GM06990 (cell line): ENCODE measurements at regions not wholly inside any gene's neighbourhood (a gene's known extent, or its start where the extent isn't known, plus 50 kb on each side); places are given as distances from the start of the nearest gene placed in this dataset.

Experiments used
- DNase-seq: peaks from one replicate; pipeline ENCODE4 v3.0.0-alpha.2; 2011; ENCODE audit not compliant: insufficient read length; ENCODE audit errors: extremely low read depth
- H3K27me3 ChIP-seq: replicated peaks from 2 replicates; pipeline ENCODE4 v1.6.0; 2011; ENCODE audit warnings: low read length; ENCODE audit not compliant: control insufficient read depth, insufficient read depth
- H3K36me3 ChIP-seq: 2 replicates; pipeline ENCODE4 v1.5.1; 2011; ENCODE audit warnings: low read length; ENCODE audit not compliant: control insufficient read depth, insufficient read depth
- H3K4me3 ChIP-seq: replicated peaks from 2 replicates; pipeline ENCODE4 v1.5.1; 2011; ENCODE audit warnings: low read depth, mild to moderate bottlenecking, control low read depth, low read length
- CTCF ChIP-seq: IDR thresholded peaks from 2 replicates; pipeline ENCODE4 v1.5.1; 2011; ENCODE audit warnings: low read length, control low read depth, mild to moderate bottlenecking, inconsistent platforms; ENCODE audit not compliant: insufficient read depth, poor library complexity, severe bottlenecking

GRCh38 chr3:81965696-81966095, 204.3 kb upstream of the GBE1 start:
- no peak overlapping the region for H3K4me3 ChIP-seq

GRCh38 chr3:81962396-81962795, 201.0 kb upstream of the GBE1 start:
- Histone ChIP-seq H3K4me3 (no peak overlapping the region), H3K36me3 (no peaks in the 10 kb centered on the region), H3K27me3 (no peaks in the 10 kb centered on the region)
- DNase-seq: no peak
- TF ChIP-seq CTCF: no peak

More at GRCh38 chr3:81965696-81966095, 204.3 kb upstream of the GBE1 start:
- DNase-seq: no peak
- no peaks in the 10 kb centered on the region for H3K36me3 ChIP-seq
- no peaks in the 10 kb centered on the region for H3K27me3 ChIP-seq
- no peak for TF ChIP-seq CTCF

- no peaks in the 10 kb centered on the region for H3K27me3 ChIP-seq
- H3K4me3 ChIP-seq: no peak overlapping the region
- H3K36me3 ChIP-seq: no peaks in the 10 kb centered on the region
- no peak for TF ChIP-seq CTCF
- no peak for DNase-seq
These were observed 197.7 kb upstream of the GBE1 start for GRCh38 chr3:81958972-81959640.

GRCh38 chr3:81955878-81956277, 194.4 kb upstream of the GBE1 start:
- no peaks in the 10 kb centered on the region for H3K27me3 ChIP-seq

GRCh38 chr3:81953111-81953510, 191.7 kb upstream of the GBE1 start:
- no peak for TF ChIP-seq CTCF
- Histone ChIP-seq H3K4me3 (no peak overlapping the region), H3K36me3 (no peaks in the 10 kb centered on the region), H3K27me3 (no peaks in the 10 kb centered on the region)
- no peak for DNase-seq

More at GRCh38 chr3:81955878-81956277, 194.4 kb upstream of the GBE1 start:
- Histone ChIP-seq H3K36me3 (no peaks in the 10 kb centered on the region), H3K4me3 (no peak overlapping the region)
- no peak for TF ChIP-seq CTCF
- no peak for DNase-seq

- H3K27me3 ChIP-seq: no peaks in the 10 kb centered on the region
- H3K36me3 ChIP-seq: no peaks in the 10 kb centered on the region
- DNase-seq: no peak
- no peak overlapping the region for H3K4me3 ChIP-seq
- no peak for TF ChIP-seq CTCF
These were observed 190.7 kb upstream of the GBE1 start for GRCh38 chr3:81952141-81952540.
